GM12891 (cell line): ENCODE measurements at regions not wholly inside any gene's neighbourhood (a gene's known extent, or its start where the extent isn't known, plus 50 kb on each side); places are given as distances from the start of the nearest gene placed in this dataset.
"Not testable (repeated sequence)": the region's sequence is repeated elsewhere in the genome, so short reads cannot be mapped to it uniquely, and the experiment has no call there.

Source experiments
- DNase-seq: peaks from one replicate; pipeline ENCODE4 v3.0.0; 2011; ENCODE audit warnings: low spot score; ENCODE audit not compliant: insufficient read length
- FAIRE-seq: peaks from 2 replicates; lab custom pipeline; 2011; peaks lifted over from hg19 to GRCh38; lab: Jason Lieb, UNC
- PAX5 ChIP-seq: IDR thresholded peaks from 2 replicates; pipeline ENCODE4 v1.6.1; 2011; ENCODE audit warnings: low read length, moderate library complexity, mild to moderate bottlenecking; ENCODE audit not compliant: insufficient read depth, severe bottlenecking
- POLR2A ChIP-seq: IDR thresholded peaks from 2 replicates; pipeline ENCODE4 v1.6.1; 2011; ENCODE audit warnings: low read depth, low read length, control low read depth
- POLR2AphosphoS5 ChIP-seq: IDR thresholded peaks from 2 replicates; pipeline ENCODE4 v1.6.1; 2011; ENCODE audit warnings: low read depth, low read length, control low read depth
- POU2F2 ChIP-seq: IDR thresholded peaks from 2 replicates; pipeline ENCODE4 v1.6.1; 2011; ENCODE audit warnings: low read depth, mild to moderate bottlenecking, control low read depth, low read length, moderate library complexity
- SPI1 ChIP-seq: IDR thresholded peaks from 2 replicates; pipeline ENCODE4 v1.6.1; 2011; ENCODE audit warnings: low read depth, low read length, control low read depth
- TAF1 ChIP-seq: IDR thresholded peaks from 2 replicates; pipeline ENCODE4 v1.6.1; 2011; ENCODE audit warnings: low read depth, low read length, control low read depth

- DNase-seq = no peak
- FAIRE-seq = no peak
- no peak for TF ChIP-seq SPI1
- no peak for TF ChIP-seq POLR2A
- TF ChIP-seq TAF1 = no peak
- TF ChIP-seq POLR2AphosphoS5 = no peak
- TF ChIP-seq PAX5 = no peak
- TF ChIP-seq POU2F2 = no peak
These were observed 224.0 kb upstream of the UBL3 start for GRCh38 chr13:30074431-30074830.

GRCh38 chr13:30072818-30073186, 222.4 kb upstream of the UBL3 start:
- TF ChIP-seq PAX5 (no peak), POLR2AphosphoS5 (no peak), POLR2A (no peak), POU2F2 (no peak), SPI1 (no peak), TAF1 (no peak)
- no peak for DNase-seq
- no peak for FAIRE-seq

- TF ChIP-seq TAF1 = no peak
- TF ChIP-seq POLR2A = no peak
- TF ChIP-seq PAX5 = no peak
- TF ChIP-seq SPI1 = no peak
- TF ChIP-seq POLR2AphosphoS5 = no peak
- no peak for TF ChIP-seq POU2F2
- no peak for DNase-seq
- no peak for FAIRE-seq
These were observed 221.8 kb upstream of the UBL3 start for GRCh38 chr13:30071969-30072817.

GRCh38 chr13:30065181-30065580, 214.8 kb upstream of the UBL3 start:
- FAIRE-seq (no peak), DNase-seq (no peak)
- TF ChIP-seq POU2F2 (no peak), POLR2A (no peak), TAF1 (no peak), PAX5 (no peak), POLR2AphosphoS5 (no peak), SPI1 (no peak)

DNA sequence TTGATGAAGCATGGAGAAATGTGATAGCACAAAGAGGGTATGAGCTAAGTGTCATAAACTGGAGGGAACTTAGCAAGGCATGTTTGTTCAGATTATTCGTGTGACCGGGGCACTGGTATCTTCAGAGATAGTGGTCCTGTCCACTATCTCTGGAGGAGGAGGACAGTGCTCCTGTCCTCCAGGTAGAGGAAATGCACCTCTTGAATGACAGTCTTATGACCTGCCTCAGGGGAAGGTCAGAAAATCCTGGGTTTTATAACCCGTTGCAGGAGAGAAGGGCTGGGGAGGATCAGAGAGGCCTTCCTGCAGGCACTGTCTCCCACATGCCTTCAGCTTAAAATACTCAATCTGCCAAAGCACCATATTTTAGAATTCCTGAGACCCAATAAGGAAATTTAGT, 213.5 kb upstream of the UBL3 start:
- FAIRE-seq = no peak

DNA sequence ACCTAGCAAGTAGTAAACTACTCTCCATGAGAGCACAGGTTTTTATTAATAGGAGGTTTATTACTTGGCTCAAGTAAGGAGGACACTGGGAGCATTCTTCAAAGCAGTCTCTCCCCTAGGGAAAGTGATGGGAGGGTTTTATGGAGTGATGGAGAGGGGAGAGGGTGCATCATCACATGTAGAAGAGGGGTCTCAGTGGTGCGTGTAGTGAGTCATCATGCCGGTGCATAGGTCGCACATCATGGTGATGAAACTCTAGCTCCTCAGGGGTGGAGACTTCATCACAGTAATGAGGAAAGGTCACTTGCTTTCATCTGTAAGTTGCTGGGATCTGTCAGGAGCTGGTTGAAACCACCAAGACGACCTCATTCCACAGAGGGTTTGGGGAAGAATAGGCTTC, 210.8 kb upstream of the UBL3 start:
- no peak for FAIRE-seq
- no peak for DNase-seq
- TF ChIP-seq POLR2AphosphoS5 = no peak
- TF ChIP-seq PAX5 = no peak
- TF ChIP-seq TAF1 = no peak
- no peak for TF ChIP-seq SPI1
- no peak for TF ChIP-seq POLR2A
- no peak for TF ChIP-seq POU2F2

More for the DNA sequence above, 213.5 kb upstream of the UBL3 start:
- TF ChIP-seq POLR2A (no peak), POLR2AphosphoS5 (no peak), SPI1 (no peak), TAF1 (no peak), POU2F2 (no peak), PAX5 (no peak)
- no peak for DNase-seq

DNA sequence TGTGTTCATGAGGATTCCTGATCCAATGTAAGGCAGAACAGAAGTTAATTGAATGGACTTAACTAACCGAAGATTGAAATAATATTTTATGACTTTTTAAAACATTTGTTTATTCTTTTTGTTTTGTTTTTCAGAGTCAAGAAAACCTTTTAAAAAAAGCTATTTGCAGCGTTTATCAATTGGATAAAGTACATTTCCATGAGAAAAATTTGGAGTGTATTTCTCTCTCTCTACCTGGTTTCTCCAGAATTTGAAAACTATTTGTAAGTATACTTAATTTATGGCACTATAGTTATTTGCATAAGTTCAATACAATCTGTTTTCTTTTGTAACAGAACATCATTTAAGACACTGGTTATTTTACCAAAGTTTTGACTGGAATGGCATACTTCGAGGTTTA, 208.0 kb upstream of the UBL3 start:
- no peak for TF ChIP-seq POLR2AphosphoS5
- no peak for TF ChIP-seq POU2F2
- no peak for TF ChIP-seq PAX5
- TF ChIP-seq TAF1 = no peak
- TF ChIP-seq SPI1 = no peak
- no peak for TF ChIP-seq POLR2A
- FAIRE-seq (no peak), DNase-seq (no peak)

GRCh38 chr13:30054546-30054945, 204.1 kb upstream of the UBL3 start:
- DNase-seq, FAIRE-seq: not testable (repeated sequence)

- DNase-seq (no peak), FAIRE-seq (no peak)
- no peak for TF ChIP-seq POLR2AphosphoS5
These were observed 203.5 kb upstream of the UBL3 start for GRCh38 chr13:30053939-30054338.

- TF ChIP-seq POLR2A (no peak), PAX5 (no peak), POU2F2 (no peak), TAF1 (no peak), SPI1 (no peak), POLR2AphosphoS5 (no peak)
- FAIRE-seq = no peak
- no peak for DNase-seq
These were observed 201.7 kb upstream of the UBL3 start for GRCh38 chr13:30052120-30052519.

DNA sequence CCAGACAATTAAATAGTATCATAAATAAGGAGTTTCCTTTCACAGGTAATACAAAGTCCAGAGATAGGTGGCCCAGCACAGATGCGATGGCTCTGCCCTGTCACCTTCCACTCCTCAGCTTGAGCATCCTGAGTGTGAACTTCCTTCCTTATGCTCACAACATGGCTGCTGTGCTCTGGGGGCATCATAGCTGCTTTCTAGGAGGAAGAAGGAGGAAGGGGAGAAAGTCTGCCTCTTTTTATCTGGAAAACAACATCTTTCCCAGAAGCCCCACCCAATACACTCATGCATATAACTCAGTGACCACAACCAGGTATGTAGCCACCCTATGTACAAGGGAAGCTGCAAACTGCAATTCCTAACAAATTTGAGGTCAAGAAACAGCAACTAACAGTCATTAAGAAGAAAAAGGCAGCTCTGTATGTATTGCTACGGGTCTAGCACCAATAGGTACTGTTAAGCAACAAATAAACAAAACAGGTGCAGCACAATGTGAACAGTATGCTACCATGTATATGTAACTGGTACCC, 201.2 kb upstream of the UBL3 start:
- TF ChIP-seq TAF1 (no peak), PAX5 (no peak), POLR2AphosphoS5 (no peak), POLR2A (no peak), SPI1 (no peak), POU2F2 (no peak)
- DNase-seq = no peak
- no peak for FAIRE-seq
